MM.1S (cell line): ENCODE measurements at regions not wholly inside any gene's neighbourhood (a gene's known extent, or its start where the extent isn't known, plus 50 kb on each side); places are given as distances from the start of the nearest gene placed in this dataset.

Experiments
- CTCF ChIP-seq: fragments of 300-600 bp; sonication (generic); IDR thresholded peaks from 2 replicates; pipeline ENCODE4 v1.5.1; 2016; ENCODE audit warnings: antibody characterized with exemption, low read length, mixed read lengths
- EZH2 ChIP-seq: fragments of 300-600 bp; sonication (generic); optimal IDR thresholded peaks from 2 replicates; pipeline ENCODE3; 2017; ENCODE audit warnings: low read depth, mild to moderate bottlenecking, antibody characterized with exemption, low read length, mixed read lengths
- EZH2phosphoT487 ChIP-seq: fragments of 300-600 bp; sonication (generic); IDR thresholded peaks from 2 replicates; pipeline ENCODE4 v1.6.1; 2018; ENCODE audit warnings: antibody characterized with exemption, low read length

GRCh38 chr2:105654474-105655004 lies 90.2 kb upstream of the NCK2 start:
- TF ChIP-seq CTCF (no peak), EZH2 (no peak), EZH2phosphoT487 (no peak)
